GM18505 (cell line): ENCODE measurements at regions not wholly inside any gene's neighbourhood (a gene's known extent, or its start where the extent isn't known, plus 50 kb on each side); places are given as distances from the start of the nearest gene placed in this dataset.

ENCODE experiments used
- ATAC-seq: cut with Tn5 transposase; IDR thresholded peaks from one replicate; pipeline ENCODE4 v1.9.1; 2021; ENCODE audit not compliant: unreplicated experiment
- POLR2A ChIP-seq: IDR thresholded peaks from 4 replicates; pipeline ENCODE4 v1.6.1; 2011; ENCODE audit warnings: borderline replicate concordance; ENCODE audit not compliant: insufficient read depth, insufficient read length; ENCODE audit errors: extremely low read depth

DNA sequence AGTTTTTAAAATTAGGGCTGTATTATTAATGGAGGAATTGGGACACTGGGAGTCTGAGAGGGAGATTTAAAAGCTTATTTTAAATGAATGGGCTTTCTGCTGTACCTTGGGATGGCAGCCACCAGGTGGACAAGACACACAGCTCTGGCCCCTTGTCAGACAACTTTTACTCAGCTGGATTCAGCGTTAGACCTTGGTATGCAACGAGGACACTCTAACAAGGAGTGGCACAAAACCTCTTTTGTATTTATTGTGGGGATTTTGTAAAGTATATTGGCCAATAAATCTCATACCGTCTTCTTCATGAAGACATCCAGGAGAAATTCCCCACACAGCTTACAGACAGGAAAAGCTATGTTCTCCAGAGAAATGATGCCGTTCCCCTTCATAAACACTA, 105.7 kb downstream of the LCA5 start:
- no peak for ATAC-seq
- TF ChIP-seq POLR2A, result no peak

DNA sequence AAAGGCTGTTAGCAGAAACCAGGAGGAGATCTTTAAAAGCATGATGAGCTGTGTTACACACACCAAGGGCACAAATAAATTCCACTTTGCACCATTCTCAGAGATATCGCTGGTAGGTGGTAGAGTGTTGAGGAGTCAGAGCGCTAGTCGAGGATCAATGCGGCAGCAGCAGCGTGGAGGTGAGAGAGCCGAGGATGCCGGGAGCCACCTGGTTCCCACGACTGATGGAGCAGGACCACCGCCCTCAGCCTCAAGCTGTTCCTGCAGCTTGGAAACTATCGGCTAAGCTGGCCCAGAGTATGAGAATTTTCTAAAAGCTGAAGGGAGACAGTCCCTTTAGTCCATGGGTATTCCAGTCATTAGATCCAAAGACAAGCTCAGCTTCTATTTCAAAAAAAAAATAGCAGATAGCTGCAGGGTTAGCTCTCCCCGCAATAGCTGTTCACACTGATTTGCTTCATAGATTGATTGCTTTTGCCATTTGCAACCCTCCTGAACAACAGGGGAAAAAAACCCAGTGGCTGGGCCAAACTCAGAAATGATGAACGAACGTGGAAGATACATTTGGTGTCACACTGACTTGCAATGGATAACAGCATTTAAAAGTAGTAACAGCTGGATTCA, 106.2 kb downstream of the LCA5 start:
- no peak for ATAC-seq
- TF ChIP-seq POLR2A, result no peak

DNA sequence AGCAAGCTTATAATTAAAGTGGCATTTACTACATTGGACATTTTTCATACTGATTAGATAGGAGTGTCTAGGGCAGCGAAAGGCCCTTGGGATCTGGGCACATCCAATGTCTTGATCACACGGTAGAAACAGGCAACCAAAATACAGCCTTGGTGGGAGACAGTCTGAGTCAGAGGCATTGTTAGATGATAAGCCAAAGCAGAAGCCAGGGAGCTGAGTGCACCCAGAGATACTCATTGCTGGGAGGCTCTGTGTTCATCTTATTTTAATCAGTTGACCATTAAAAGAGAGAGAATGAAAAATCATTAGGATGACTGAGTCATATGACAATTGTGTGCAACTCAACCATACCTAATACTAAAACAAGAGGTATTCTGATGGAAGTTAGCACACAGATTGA, 109.5 kb downstream of the LCA5 start:
- ATAC-seq, result no peak

DNA sequence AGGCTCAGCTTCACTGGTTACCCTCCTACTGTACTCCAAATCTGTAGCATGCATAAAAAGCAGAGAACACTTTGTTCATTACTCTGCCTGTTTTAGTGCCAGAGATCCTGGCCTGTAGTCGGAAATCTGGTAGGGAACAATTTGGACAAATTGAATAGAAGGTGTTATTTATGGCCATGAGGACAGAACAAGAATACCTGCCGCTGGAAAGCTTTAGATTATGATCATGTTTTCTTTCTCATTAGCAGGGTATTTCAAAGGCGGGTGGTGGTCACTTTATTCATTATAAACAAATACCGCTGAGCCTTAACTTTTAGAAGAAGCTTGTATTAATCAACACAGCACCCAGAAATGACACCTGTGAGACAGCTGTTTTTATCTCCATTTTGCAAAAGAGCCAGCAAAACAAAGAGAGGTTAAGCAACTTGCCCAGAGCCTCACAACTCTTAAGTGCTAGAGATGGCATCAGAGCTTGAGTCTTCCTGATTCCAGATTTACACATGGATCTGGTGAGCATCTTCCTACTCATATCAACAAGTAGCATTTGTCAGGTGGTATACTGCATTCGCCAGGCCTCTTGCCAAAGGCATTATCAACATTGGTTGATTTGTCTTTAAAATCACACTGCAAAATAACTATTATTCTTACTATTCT, 110.5 kb downstream of the LCA5 start:
- TF ChIP-seq POLR2A, result no peak
- no peak for ATAC-seq

More for the DNA sequence above, 109.5 kb downstream of the LCA5 start:
- TF ChIP-seq POLR2A, result no peak

DNA sequence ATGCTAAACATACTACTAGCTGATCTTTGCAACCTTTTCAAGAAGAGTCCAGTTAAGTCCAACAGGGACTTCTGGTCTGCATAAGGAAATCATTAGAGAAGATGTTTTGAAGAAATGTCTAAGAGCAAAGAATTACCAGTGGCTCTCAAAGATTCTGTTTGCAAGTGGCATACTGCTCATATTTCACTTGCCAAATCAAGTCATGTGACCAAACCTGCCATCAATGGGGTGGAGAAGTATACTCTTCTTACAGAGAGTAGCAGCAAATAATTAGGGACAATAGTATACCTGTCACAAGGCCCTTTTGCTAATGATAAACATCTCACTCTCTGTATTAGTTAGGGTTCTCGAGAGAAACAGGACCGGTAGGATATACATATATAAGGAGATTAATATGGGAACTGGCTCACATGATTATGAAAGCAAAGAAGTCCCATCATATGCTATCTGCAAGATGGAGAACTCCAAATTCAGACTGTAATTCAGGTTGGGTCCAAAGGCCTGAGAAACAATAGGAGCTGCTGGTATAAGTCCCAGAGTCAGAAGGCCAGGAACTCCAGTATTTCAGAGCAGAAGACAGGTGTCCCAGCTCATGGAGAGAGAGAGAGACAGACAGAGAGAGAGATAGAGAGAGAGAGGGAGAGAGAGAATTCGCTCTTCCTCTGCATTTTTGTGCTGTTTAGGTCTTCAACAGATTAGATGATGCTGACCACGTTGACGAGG, 111.5 kb downstream of the LCA5 start:
- no peak for TF ChIP-seq POLR2A

DNA sequence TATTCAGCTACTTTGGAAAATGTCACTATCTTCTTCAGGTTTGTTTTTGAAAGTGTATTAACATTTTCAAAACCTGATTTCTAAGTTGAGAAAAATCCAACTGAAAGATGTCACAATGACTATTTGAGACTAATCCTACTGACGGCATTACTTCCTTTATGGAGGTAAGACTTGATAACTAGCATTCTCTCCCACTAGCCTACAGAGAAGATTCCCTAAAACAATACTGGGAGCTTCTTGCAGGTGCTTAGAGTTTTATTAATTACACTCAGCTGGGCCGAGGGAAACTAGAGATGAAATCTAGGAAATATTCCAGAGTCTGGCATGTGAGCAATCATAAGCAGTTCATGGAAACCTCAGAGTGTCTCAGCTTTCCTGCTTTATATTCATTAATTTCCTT, 114.0 kb downstream of the LCA5 start:
- TF ChIP-seq POLR2A, result no peak
- ATAC-seq, result no peak

More for the DNA sequence above, 111.5 kb downstream of the LCA5 start:
- ATAC-seq, result no peak

DNA sequence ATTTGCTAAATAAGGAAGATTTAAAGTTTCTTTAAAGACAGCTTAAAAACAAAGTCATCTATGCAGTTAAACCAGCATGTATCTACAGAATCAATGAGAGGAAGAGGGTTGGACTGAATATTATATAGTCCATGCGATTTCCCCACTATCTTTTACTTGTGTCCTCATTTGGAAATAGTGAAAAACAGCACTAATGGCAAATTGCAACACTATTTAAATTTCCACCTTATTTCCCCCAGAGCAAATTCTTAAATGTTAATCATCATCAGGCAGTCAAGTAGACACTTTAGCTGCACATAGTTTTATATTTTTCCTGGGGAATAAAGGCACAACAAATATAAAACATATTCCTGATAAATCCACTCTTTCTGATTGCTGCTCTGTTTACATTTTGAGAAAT, 114.6 kb downstream of the LCA5 start:
- no peak for TF ChIP-seq POLR2A
- no peak for ATAC-seq

DNA sequence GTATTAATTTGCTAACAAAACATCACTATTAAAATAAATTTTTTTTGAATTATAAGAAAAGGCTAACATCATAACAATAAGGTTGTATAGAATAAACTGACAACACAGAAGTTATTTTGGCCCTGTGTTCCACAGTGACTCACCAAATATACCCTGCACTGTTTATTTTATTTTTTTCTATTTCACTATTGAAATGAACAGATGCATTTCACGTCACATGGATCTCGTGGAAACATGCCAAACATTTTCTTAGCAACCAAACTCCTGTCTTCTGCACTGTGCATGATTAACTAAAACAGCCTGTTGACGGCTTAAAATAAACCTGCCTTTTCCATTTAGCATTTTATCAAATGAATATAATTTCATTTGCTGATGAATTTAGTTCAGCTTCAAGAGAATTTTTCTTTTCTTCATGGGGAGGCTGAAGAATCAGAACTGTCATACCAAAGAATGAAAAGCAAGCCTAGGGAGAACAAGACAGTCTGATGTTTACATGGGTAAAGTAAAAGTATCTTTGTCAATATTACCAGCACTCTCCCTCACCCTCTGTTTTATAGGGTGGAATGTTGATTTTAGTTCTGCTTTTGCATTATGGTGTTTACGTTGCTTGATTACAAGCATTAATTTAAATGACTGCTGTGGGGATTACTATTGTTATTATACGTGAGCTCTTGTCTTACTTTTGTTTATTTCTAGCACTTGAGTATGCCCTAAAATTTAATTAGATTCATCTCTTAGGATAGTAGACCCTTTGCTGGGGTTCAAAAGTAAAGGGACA, 115.3 kb downstream of the LCA5 start:
- TF ChIP-seq POLR2A, result no peak
- ATAC-seq, result peak; percentile 86

DNA sequence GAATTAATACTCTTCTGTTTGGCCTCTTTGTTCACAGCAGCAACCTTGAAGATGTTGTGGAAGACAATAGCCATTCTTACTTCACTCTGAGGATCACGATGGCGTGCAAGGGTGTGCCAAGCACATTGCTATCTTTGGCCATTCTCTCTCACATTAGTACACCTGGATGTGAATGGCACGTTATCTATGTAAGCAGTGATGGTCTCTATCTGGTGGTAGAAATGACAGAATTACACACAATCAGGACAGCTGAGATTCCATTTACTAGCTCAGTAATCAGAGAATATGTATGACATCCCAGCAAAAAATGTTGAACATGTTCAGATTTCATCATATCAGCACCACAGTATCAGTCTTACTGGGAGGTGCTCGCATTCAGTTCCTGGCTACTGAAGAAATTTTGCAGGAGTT, 116.2 kb downstream of the LCA5 start:
- no peak for TF ChIP-seq POLR2A
- ATAC-seq, result no peak

DNA sequence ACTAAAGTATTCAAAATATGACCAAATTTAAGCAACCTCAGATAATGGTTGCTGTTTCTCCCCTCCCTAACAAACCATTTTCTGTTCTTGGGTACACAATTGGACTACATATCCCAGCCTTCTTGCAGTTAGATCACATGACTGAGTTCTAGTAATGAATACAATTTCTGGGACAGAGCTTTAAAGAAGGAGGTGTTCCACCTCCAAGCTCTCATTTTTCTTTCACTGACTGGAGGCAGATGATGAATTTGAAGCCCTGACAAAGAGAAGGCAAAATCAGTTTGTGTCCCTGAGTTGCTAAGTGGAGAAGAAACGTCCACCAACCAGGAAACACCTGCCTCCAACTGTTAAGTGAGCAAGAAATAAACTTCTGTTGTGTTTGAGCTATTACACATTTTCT, 117.2 kb downstream of the LCA5 start:
- ATAC-seq, result no peak
- TF ChIP-seq POLR2A, result no peak

DNA sequence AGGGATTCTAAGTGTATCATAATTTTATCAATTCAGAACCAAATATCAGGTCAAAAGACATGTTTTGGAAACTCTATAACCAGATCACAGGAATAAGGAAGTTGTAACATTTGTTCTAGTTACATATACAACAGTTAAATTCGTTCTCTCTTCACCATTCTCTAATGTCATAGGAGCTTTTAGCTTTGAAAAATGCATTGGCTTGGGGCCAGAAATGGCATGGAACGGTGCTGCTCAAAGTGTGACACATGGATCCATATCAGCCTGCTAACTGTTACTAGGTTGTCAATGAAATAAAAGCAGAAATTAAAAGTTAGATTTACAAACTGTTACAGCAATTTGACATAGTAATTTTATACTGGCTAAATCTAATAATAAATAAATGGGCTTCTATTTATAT, 120.3 kb downstream of the LCA5 start:
- TF ChIP-seq POLR2A, result no peak
- ATAC-seq, result no peak

DNA sequence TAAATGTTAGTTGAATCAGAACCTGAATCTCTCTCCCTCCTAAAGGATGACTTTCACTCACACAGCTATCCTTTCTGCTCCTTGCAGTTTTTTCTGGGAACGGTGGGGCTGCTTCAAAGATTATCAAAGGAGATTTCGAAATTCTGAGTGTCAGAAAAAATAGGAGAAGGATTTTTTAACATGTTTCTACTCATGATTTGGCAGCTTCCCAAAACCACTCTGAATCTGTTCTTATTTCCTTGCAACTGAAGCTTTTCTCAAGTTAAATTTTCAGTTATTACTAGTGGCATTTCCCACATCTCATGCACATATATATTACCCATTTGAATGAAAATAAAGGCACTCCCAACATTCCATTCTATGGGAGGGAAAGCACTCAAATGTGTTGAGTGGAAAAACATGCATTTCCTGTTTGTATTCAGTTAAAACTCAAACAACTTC, 123.6 kb downstream of the LCA5 start:
- no peak for TF ChIP-seq POLR2A
- no peak for ATAC-seq

DNA sequence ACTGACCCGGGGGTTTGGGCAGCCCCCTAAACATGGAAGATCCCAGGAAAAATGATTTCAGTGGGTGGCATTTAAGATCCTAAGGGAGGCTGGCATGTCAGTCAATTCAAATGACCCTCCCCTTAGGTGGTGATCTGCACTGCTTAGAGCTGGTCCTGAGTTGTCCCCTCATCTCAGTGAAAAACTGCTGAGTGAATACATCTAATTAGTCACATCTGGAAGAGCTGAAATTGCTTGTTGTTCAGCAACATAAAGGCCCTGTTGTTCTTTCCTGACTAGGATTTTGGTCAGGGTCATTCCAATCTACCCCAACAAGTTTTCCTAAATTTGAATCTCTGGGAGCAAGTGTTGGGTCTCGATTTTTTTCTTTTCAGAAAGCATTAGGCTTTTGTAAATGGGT, 126.4 kb downstream of the LCA5 start:
- no peak for ATAC-seq
- TF ChIP-seq POLR2A, result no peak
